Endothelial cell (in vitro differentiated cells): ENCODE measurements at regions not wholly inside any gene's neighbourhood (a gene's known extent, or its start where the extent isn't known, plus 50 kb on each side); places are given as distances from the start of the nearest gene placed in this dataset.

Experiments
- DNase-seq: peaks from one replicate; pipeline ENCODE4 v3.0.0; 2021; ENCODE audit warnings: low spot score
- H3K27ac Mint-ChIP-seq: one replicate; pipeline ENCODE4 v1.8.0; 2021; ENCODE audit warnings: mixed read lengths, inconsistent platforms; ENCODE audit not compliant: unreplicated experiment
- H3K27me3 Mint-ChIP-seq: one replicate; pipeline ENCODE4 v1.8.0; 2021; ENCODE audit warnings: mild to moderate bottlenecking, moderate library complexity, mixed read lengths, inconsistent platforms; ENCODE audit not compliant: unreplicated experiment
- H3K36me3 Mint-ChIP-seq: one replicate; pipeline ENCODE4 v1.8.0; 2021; ENCODE audit warnings: mild to moderate bottlenecking, low read depth, mixed read lengths, inconsistent platforms; ENCODE audit not compliant: unreplicated experiment
- H3K4me1 Mint-ChIP-seq: one replicate; pipeline ENCODE4 v1.8.0; 2021; ENCODE audit warnings: mild to moderate bottlenecking, mixed read lengths, inconsistent platforms; ENCODE audit not compliant: unreplicated experiment
- H3K4me3 Mint-ChIP-seq: one replicate; pipeline ENCODE4 v1.8.0; 2021; ENCODE audit warnings: mild to moderate bottlenecking, mixed read lengths, inconsistent platforms; ENCODE audit not compliant: unreplicated experiment
- H3K9me3 Mint-ChIP-seq: one replicate; pipeline ENCODE4 v1.8.0; 2021; ENCODE audit warnings: mixed read lengths, inconsistent platforms; ENCODE audit not compliant: unreplicated experiment
- CTCF ChIP-seq: fragments of 200-600 bp; sonication (generic); IDR thresholded peaks from one replicate; pipeline ENCODE4 v1.5.0; 2021; ENCODE audit warnings: antibody characterized with exemption; ENCODE audit not compliant: unreplicated experiment

- TF ChIP-seq CTCF, result no peak
- peaks cover 3% of the 10 kb centered on the region for H3K4me1 Mint-ChIP-seq
- H3K4me3 Mint-ChIP-seq, result no peak overlapping the region
- no peak overlapping the region for H3K27ac Mint-ChIP-seq
- no peaks in the 10 kb centered on the region for H3K9me3 Mint-ChIP-seq
- no peaks in the 10 kb centered on the region for H3K27me3 Mint-ChIP-seq
- H3K36me3 Mint-ChIP-seq, result no peaks in the 10 kb centered on the region
- DNase-seq, result no peak
These were observed 291.6 kb downstream of the MAP2K6 start for GRCh38 chr17:69706127-69706526.

GRCh38 chr17:69709441-69709840, 294.9 kb downstream of the MAP2K6 start:
- no peaks in the 10 kb centered on the region for H3K27me3 Mint-ChIP-seq
- no peak for DNase-seq
- H3K4me1 Mint-ChIP-seq, result peaks cover 3% of the 10 kb centered on the region
- no peaks in the 10 kb centered on the region for H3K36me3 Mint-ChIP-seq
- no peak overlapping the region for H3K27ac Mint-ChIP-seq
- no peak for TF ChIP-seq CTCF
- H3K9me3 Mint-ChIP-seq, result no peaks in the 10 kb centered on the region
- H3K4me3 Mint-ChIP-seq, result no peak overlapping the region

GRCh38 chr17:69710926-69711325, 296.4 kb downstream of the MAP2K6 start:
- Mint-ChIP-seq H3K4me3 (no peak overlapping the region), H3K4me1 (peaks cover under 1% of the 10 kb centered on the region), H3K27me3 (no peaks in the 10 kb centered on the region), H3K36me3 (no peaks in the 10 kb centered on the region), H3K27ac (no peak overlapping the region), H3K9me3 (no peaks in the 10 kb centered on the region)
- no peak for TF ChIP-seq CTCF
- DNase-seq, result no peak

- H3K27ac Mint-ChIP-seq, result no peak overlapping the region
These were observed 297.0 kb downstream of the MAP2K6 start for GRCh38 chr17:69711541-69711940.

GRCh38 chr17:69712801-69713311, 298.4 kb downstream of the MAP2K6 start:
- H3K27me3 Mint-ChIP-seq, result no peaks in the 10 kb centered on the region
- DNase-seq, result no peak
- TF ChIP-seq CTCF, result no peak
- H3K27ac Mint-ChIP-seq, result no peak overlapping the region
- no peaks in the 10 kb centered on the region for H3K36me3 Mint-ChIP-seq
- H3K4me3 Mint-ChIP-seq, result no peak overlapping the region
- H3K9me3 Mint-ChIP-seq, result no peaks in the 10 kb centered on the region
- H3K4me1 Mint-ChIP-seq, result peaks cover 3% of the 10 kb centered on the region

More at GRCh38 chr17:69711541-69711940, 297.0 kb downstream of the MAP2K6 start:
- no peak for DNase-seq
- Mint-ChIP-seq H3K27me3 (no peaks in the 10 kb centered on the region), H3K9me3 (no peaks in the 10 kb centered on the region), H3K4me1 (no peaks in the 10 kb centered on the region), H3K4me3 (no peak overlapping the region), H3K36me3 (no peaks in the 10 kb centered on the region)
- TF ChIP-seq CTCF, result no peak
